ENCODE measurements at regions not wholly inside any gene's neighbourhood (a gene's known extent, or its start where the extent isn't known, plus 50 kb on each side); places are given as distances from the start of the nearest gene placed in this dataset.

GRCh38 chr7:156169474-156170370 is 357.5 kb upstream of the SHH start:
- TF ChIP-seq EZH2 (IDR thresholded peaks at IDR 0.05; ENCODE audit: borderline replicate concordance, insufficient read depth, low read depth, low read length, poor library complexity, severe bottlenecking) (no peak), CTCF (IDR thresholded peaks at IDR 0.05) (no peak)

All from B cell (primary cell).